D721Med (cell line): ENCODE measurements at regions not wholly inside any gene's neighbourhood (a gene's known extent, or its start where the extent isn't known, plus 50 kb on each side); places are given as distances from the start of the nearest gene placed in this dataset.

ENCODE experiments used
- DNase-seq: peaks from one replicate; pipeline ENCODE4 v3.0.0; 2011; ENCODE audit warnings: low spot score; ENCODE audit not compliant: insufficient read length
- FAIRE-seq: peaks from 2 replicates; lab custom pipeline; 2011; peaks lifted over from hg19 to GRCh38; lab: Jason Lieb, UNC
- CTCF ChIP-seq: IDR thresholded peaks from 2 replicates; pipeline ENCODE4 v1.5.1; 2012; ENCODE audit warnings: mild to moderate bottlenecking, control low read depth; ENCODE audit not compliant: insufficient read depth; ENCODE audit errors: missing control alignments

GRCh38 chr5:156021866-156022265 is 305.1 kb upstream of the SGCD start:
- FAIRE-seq (no peak), DNase-seq (no peak)
- no peak for TF ChIP-seq CTCF

- DNase-seq (no peak), FAIRE-seq (no peak)
- TF ChIP-seq CTCF: no peak
These were observed 301.3 kb upstream of the SGCD start for GRCh38 chr5:156025656-156026055.

GRCh38 chr5:156031181-156031580 is 295.8 kb upstream of the SGCD start:
- DNase-seq (no peak), FAIRE-seq (no peak)
- no peak for TF ChIP-seq CTCF

GRCh38 chr5:156036640-156037039 is 290.3 kb upstream of the SGCD start:
- FAIRE-seq: no peak
- DNase-seq: no peak
- no peak for TF ChIP-seq CTCF

GRCh38 chr5:156037151-156037909 is 289.6 kb upstream of the SGCD start:
- FAIRE-seq: no peak
- no peak for TF ChIP-seq CTCF
- no peak for DNase-seq

- no peak for DNase-seq
- TF ChIP-seq CTCF: no peak
- no peak for FAIRE-seq
These were observed 284.2 kb upstream of the SGCD start for GRCh38 chr5:156042726-156043125.

- FAIRE-seq: no peak
- DNase-seq: no peak
- TF ChIP-seq CTCF: no peak
These were observed 283.6 kb upstream of the SGCD start for GRCh38 chr5:156043351-156043750.
